ENCODE measurements at regions not wholly inside any gene's neighbourhood (a gene's known extent, or its start where the extent isn't known, plus 50 kb on each side); places are given as distances from the start of the nearest gene placed in this dataset.

GRCh38 chr2:67845621-67846369 is 217.0 kb downstream of the C1D start:
- TF ChIP-seq CTCF (IDR thresholded peaks at IDR 0.05), result no peak
- TF ChIP-seq POLR2A (IDR thresholded peaks at IDR 0.05), result no peak

All from adrenal gland (tissue), 5 donors.